Smooth muscle cell (in vitro differentiated cells): ENCODE measurements at regions not wholly inside any gene's neighbourhood (a gene's known extent, or its start where the extent isn't known, plus 50 kb on each side); places are given as distances from the start of the nearest gene placed in this dataset.
"Not testable (repeated sequence)": the region's sequence is repeated elsewhere in the genome, so short reads cannot be mapped to it uniquely, and the experiment has no call there.

Experiments used
- DNase-seq: peaks from one replicate; lab custom pipeline; 2025; ENCODE audit not compliant: unreplicated experiment; lab: John Stamatoyannopoulos, UW
- H2AFZ ChIP-seq: fragments of 200-600 bp; sonication (generic); 2 replicates; pipeline ENCODE4 v1.6.0; 2016; ENCODE audit warnings: antibody characterized with exemption, low read depth, mild to moderate bottlenecking
- H3F3A ChIP-seq: fragments of 200-600 bp; sonication (generic); 2 replicates; pipeline ENCODE4 v1.6.0; 2017; ENCODE audit warnings: antibody characterized with exemption, low read depth
- H3K27ac ChIP-seq: fragments of 200-600 bp; sonication (generic); 2 replicates; pipeline ENCODE4 v1.5.1; 2016; ENCODE audit warnings: low read depth, mild to moderate bottlenecking
- H3K27me3 ChIP-seq: fragments of 200-600 bp; sonication (generic); 2 replicates; pipeline ENCODE4 v1.6.1; 2016; ENCODE audit warnings: low read depth, mild to moderate bottlenecking
- H3K36me3 ChIP-seq: fragments of 200-600 bp; sonication (generic); 2 replicates; pipeline ENCODE4 v1.5.1; 2016; ENCODE audit warnings: low read depth
- H3K4me1 ChIP-seq: fragments of 200-600 bp; sonication (generic); 2 replicates; pipeline ENCODE4 v1.5.1; 2016; ENCODE audit warnings: low read depth
- H3K4me2 ChIP-seq: fragments of 200-600 bp; sonication (generic); 2 replicates; pipeline ENCODE4 v1.6.0; 2016; ENCODE audit warnings: mild to moderate bottlenecking
- H3K4me3 ChIP-seq: fragments of 200-600 bp; sonication (generic); 2 replicates; pipeline ENCODE4 v1.5.1; 2016; ENCODE audit warnings: mild to moderate bottlenecking
- H3K79me2 ChIP-seq: fragments of 200-600 bp; sonication (generic); 2 replicates; pipeline ENCODE4 v1.6.0; 2016; ENCODE audit warnings: low read depth, mild to moderate bottlenecking
- H3K9ac ChIP-seq: fragments of 200-600 bp; sonication (generic); 2 replicates; pipeline ENCODE4 v1.6.0; 2016; ENCODE audit warnings: low read depth
- H3K9me3 ChIP-seq: fragments of 200-600 bp; sonication (generic); replicated peaks from 2 replicates; pipeline ENCODE4 v1.5.1; 2016; ENCODE audit warnings: low read depth
- H4K20me1 ChIP-seq: fragments of 200-600 bp; sonication (generic); 2 replicates; pipeline ENCODE4 v1.6.0; 2016; ENCODE audit warnings: low read depth
- WGBS: methylation state at CpG from one replicate; pipeline ENCODE4 v1.1.7; 2016; ENCODE audit warnings: low lambda C conversion rate; 5-methylcytosine and 5-hydroxymethylcytosine counted together
- TF ChIP-seq, protein P1 (sequence below): fragments of 200-600 bp; sonication (generic); IDR thresholded peaks from 2 replicates; pipeline ENCODE4 v1.5.1; 2017; ENCODE audit warnings: borderline replicate concordance, mild to moderate bottlenecking, antibody characterized with exemption; ENCODE audit not compliant: insufficient read depth, poor library complexity, severe bottlenecking

DNA sequence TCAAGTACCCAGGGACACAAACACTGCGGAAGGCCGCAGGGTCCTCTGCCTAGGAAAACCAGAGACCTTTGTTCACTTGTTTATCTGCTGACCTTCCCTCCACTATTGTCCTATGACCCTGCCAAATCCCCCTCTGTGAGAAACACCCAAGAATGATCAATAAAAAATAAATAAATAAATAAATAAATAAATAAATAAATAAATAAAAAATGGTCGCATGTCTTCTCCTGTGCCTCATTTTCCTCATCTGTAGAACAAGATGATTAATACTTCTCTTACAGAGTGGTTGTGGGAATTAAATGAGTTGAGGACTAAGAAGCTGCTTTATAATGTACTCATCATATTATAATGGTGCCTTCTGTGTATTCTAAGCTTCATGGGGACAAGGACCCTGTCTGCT, 149.4 kb upstream of the METTL14 start:
- WGBS, result 78% methylated on average over 3 of the region's 3 CpGs

DNA sequence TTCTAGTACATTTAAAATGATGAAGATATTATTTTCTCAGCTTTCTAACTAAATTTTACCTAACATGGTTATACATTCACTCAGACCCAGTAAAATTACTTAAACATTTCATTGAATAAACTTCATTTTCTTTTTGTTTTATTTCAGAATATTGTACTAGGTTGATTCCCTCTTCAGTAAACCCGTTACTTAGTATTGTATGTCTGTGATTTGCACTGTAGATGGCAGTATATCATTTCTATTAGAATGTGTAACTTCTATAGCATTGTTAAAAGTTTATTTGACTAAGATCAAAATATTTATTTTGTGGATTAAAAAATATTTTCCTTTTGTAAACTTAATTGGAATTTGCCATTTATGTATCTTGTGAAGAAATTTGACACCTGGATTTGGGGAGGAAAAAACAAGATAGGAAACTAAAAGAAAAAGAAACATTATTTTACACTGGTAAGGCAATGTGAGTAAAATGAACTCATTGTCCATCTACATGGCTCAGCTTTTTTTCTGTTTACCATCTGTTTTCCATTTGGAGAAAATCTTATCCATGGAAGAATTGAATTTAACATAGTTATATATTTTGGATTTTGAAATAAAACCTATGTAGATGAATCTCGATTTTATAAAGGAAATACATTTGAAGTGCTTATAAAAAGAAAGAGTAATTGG, 145.6 kb upstream of the METTL14 start:
- not testable (repeated sequence) for H3K4me2 ChIP-seq, H3K9ac ChIP-seq, H3F3A ChIP-seq, H3K36me3 ChIP-seq, H3K4me1 ChIP-seq, H3K9me3 ChIP-seq, DNase-seq, H3K4me3 ChIP-seq, H3K27ac ChIP-seq, H3K27me3 ChIP-seq, H4K20me1 ChIP-seq, H3K79me2 ChIP-seq, H2AFZ ChIP-seq
- TF ChIP-seq, protein P1, sequence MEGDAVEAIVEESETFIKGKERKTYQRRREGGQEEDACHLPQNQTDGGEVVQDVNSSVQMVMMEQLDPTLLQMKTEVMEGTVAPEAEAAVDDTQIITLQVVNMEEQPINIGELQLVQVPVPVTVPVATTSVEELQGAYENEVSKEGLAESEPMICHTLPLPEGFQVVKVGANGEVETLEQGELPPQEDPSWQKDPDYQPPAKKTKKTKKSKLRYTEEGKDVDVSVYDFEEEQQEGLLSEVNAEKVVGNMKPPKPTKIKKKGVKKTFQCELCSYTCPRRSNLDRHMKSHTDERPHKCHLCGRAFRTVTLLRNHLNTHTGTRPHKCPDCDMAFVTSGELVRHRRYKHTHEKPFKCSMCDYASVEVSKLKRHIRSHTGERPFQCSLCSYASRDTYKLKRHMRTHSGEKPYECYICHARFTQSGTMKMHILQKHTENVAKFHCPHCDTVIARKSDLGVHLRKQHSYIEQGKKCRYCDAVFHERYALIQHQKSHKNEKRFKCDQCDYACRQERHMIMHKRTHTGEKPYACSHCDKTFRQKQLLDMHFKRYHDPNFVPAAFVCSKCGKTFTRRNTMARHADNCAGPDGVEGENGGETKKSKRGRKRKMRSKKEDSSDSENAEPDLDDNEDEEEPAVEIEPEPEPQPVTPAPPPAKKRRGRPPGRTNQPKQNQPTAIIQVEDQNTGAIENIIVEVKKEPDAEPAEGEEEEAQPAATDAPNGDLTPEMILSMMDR, result peak; percentile 51
- 62% methylated on average over 2 of the region's 2 CpGs for WGBS

More for the DNA sequence above, 149.4 kb upstream of the METTL14 start:
- DNase-seq, H3K4me3 ChIP-seq, H3F3A ChIP-seq, H2AFZ ChIP-seq, H4K20me1 ChIP-seq, H3K27me3 ChIP-seq, H3K4me1 ChIP-seq, H3K4me2 ChIP-seq, H3K9ac ChIP-seq, H3K27ac ChIP-seq, H3K9me3 ChIP-seq, H3K36me3 ChIP-seq, H3K79me2 ChIP-seq: not testable (repeated sequence)

DNA sequence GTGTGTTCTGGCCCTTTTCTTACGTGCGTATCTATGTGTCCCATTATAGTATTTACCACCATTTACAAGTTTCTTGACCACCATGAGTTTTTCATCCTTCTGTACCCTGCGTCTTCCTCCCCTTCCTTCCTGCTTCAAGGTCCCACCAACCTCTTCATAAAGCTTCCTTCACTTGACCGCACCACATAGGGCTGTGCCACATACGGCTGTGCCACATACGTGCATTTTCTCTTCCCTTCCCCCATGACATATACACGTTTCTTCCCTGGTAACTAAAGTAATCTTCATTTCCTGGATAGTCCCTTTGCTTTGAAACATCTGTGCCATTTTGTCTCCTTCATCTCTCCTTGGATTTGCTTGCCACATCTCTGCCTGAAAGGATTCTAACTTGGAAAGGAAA, 128.6 kb upstream of the METTL14 start:
- H3K9me3 ChIP-seq, H4K20me1 ChIP-seq, H3K27me3 ChIP-seq, H3K9ac ChIP-seq, H3F3A ChIP-seq, H3K79me2 ChIP-seq, DNase-seq, H3K4me3 ChIP-seq, H2AFZ ChIP-seq, H3K36me3 ChIP-seq, H3K27ac ChIP-seq, H3K4me1 ChIP-seq, H3K4me2 ChIP-seq: not testable (repeated sequence)
- WGBS, result 87% methylated on average over 7 of the region's 7 CpGs

DNA sequence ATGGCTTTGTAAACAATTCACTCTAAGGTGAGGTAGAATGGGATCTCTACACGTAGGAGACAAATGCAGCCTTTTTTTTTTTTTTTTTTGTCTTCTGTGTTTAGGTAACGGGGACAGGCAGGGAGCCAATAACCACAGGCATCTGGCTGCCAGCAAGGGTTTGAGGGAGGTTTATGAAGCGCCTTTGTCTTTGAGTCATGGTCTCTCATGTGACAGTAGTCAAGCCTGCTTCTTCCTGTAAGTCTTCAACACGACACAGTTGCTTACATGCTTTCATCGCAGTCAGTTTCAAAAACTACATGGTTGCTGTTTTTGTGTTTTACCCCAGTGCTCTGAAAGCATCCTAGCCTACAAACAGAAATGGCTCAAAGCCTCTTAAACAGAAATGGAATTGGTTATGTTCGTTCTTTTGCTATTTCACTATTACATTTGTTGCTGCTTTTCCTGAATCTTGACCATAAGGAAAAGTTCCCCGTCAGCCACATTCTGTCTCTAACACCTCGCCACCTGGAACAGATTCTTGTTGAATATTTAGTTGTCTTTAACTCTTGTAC, 127.8 kb upstream of the METTL14 start:
- Histone ChIP-seq H3K27me3 (no peaks in the 10 kb centered on the region), H3F3A (no peaks in the 10 kb centered on the region), H3K27ac (peak overlapping the region; percentile 42), H3K4me1 (no peaks in the 10 kb centered on the region), H3K9me3 (no peaks in the 10 kb centered on the region), H3K36me3 (no peaks in the 10 kb centered on the region), H3K4me2 (peak overlapping the region; percentile 37), H2AFZ (peak overlapping the region; percentile 59), H3K4me3 (no peak overlapping the region), H3K79me2 (no peaks in the 10 kb centered on the region), H3K9ac (no peak overlapping the region), H4K20me1 (no peaks in the 10 kb centered on the region)
- TF ChIP-seq, protein P1, result no peak
- 57% methylated on average over 8 of the region's 8 CpGs for WGBS
- DNase-seq, result no peak

DNA sequence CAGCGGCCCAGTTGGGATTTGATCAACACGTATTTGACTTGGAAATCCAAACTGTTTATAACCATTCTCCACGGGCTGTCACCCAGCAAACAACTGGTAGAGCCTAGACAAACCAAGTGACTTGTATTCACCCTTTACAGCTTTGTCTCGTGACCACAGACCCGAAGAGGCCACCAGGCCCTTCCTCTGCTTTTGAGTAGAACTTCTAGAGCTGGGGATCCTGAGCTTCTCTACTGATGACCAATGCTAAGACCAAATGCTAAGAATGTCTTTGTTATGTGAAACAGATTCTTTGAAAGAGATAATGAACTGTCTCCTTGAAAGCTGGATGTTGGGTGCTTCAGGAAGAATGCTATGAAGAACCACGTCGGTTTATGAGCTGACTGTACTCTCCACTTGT, 127.0 kb upstream of the METTL14 start:
- not testable (repeated sequence) for DNase-seq, H3K36me3 ChIP-seq, H3K9ac ChIP-seq, H3K4me2 ChIP-seq, H2AFZ ChIP-seq, H3K27me3 ChIP-seq, H3K4me3 ChIP-seq, H3F3A ChIP-seq, H3K79me2 ChIP-seq, H3K9me3 ChIP-seq, H4K20me1 ChIP-seq, H3K4me1 ChIP-seq, H3K27ac ChIP-seq
- WGBS, result 86% methylated on average over 7 of the region's 7 CpGs

DNA sequence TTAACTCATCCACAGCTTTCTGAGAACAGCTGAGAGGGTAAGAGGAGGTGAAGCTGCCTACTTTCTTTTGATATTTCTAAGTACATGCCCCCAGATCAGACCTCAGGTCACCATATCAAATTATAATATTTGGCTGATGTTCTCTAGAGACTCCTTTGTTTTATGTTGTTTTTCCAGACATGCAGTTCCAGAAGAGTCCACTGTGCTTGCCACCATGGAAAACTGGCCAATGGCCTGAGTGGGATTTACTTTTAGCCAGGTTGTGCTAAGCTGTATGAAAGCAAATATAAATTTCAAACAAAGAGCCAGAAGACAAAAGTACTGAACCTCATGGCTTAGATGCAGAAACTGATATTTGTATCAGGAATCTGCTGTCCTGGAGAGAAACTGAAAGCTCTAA, 123.6 kb upstream of the METTL14 start:
- not testable (repeated sequence) for H3K27ac ChIP-seq, H2AFZ ChIP-seq, H3K79me2 ChIP-seq, H3K9ac ChIP-seq, H3K9me3 ChIP-seq, H3F3A ChIP-seq, H4K20me1 ChIP-seq, H3K4me2 ChIP-seq, H3K36me3 ChIP-seq, H3K4me3 ChIP-seq, DNase-seq, H3K4me1 ChIP-seq, H3K27me3 ChIP-seq

DNA sequence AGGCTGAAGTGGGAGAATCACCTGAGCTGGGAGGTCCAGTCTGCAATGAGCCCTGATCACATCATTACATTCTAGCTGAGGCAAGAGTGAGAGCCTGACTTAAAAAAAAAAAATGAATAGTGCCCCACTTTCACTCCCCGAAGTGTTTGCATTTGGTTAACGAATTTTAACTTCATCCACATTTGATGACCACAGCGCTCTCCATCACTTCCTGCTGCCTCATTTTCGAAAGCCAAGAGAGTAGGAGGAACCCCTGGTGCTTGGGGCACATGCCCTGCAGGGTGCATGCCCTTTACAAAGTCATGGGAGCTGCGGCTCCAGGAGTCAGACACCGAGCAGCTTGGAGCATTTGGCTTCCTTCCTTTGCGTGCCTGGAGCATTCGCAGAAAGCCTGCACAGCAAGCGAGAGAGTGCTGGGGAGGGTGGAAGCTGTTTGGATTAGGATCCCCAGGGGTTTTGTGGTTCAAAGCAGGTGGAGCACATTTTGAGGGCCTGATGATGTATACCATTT, 119.1 kb upstream of the METTL14 start:
- not testable (repeated sequence) for H3F3A ChIP-seq, H3K4me2 ChIP-seq, H3K27me3 ChIP-seq, H3K9me3 ChIP-seq, H2AFZ ChIP-seq, H3K4me1 ChIP-seq, H3K36me3 ChIP-seq, H3K27ac ChIP-seq, H3K4me3 ChIP-seq, H3K79me2 ChIP-seq, H3K9ac ChIP-seq, DNase-seq, H4K20me1 ChIP-seq
- 52% methylated on average over 9 of the region's 9 CpGs for WGBS
